Fibroblast of lung (primary cell): ENCODE measurements at regions not wholly inside any gene's neighbourhood (a gene's known extent, or its start where the extent isn't known, plus 50 kb on each side); places are given as distances from the start of the nearest gene placed in this dataset.

Experiments
- DNase-seq, 2 donors: peaks; one replicate each; pipeline versions ENCODE4 v3.0.0 to v3.0.0-alpha.2; 2010; ENCODE audit warnings: low read depth in 2 of 2
- H2AFZ ChIP-seq: 2 replicates; pipeline ENCODE4 v1.5.1; 2012; ENCODE audit warnings: low read length, control low read depth, inconsistent platforms
- H3K27ac ChIP-seq: 2 replicates; pipeline ENCODE4 v1.5.1; 2011; ENCODE audit warnings: low read length, control low read depth; ENCODE audit not compliant: insufficient read depth
- H3K27me3 ChIP-seq: 2 replicates; pipeline ENCODE4 v1.5.1; 2011; ENCODE audit warnings: mild to moderate bottlenecking, low read length; ENCODE audit not compliant: control insufficient read depth, insufficient read depth
- H3K36me3 ChIP-seq: 2 replicates; pipeline ENCODE4 v1.5.1; 2011; ENCODE audit warnings: low read length; ENCODE audit not compliant: control insufficient read depth, insufficient read depth
- H3K4me1 ChIP-seq: 2 replicates; pipeline ENCODE4 v1.5.1; 2011; ENCODE audit warnings: low read length; ENCODE audit not compliant: control insufficient read depth, insufficient read depth; ENCODE audit errors: extremely low read depth
- H3K4me2 ChIP-seq: 2 replicates; pipeline ENCODE4 v1.5.1; 2011; ENCODE audit warnings: low read length, control low read depth; ENCODE audit not compliant: insufficient read depth; ENCODE audit errors: extremely low read depth
- H3K4me3 ChIP-seq, 4 experiments: fragments of 200-600 bp in 1 of 4; sonication (generic) in 1 of 4; replicated peaks in 1 of 4; 2 replicates each; pipeline ENCODE4 v1.5.1; 2011 to 2016; ENCODE audit warnings: low read length in 4 of 4, low read depth in 3 of 4, mild to moderate bottlenecking in 3 of 4, control low read depth in 2 of 4, inconsistent platforms in 1 of 4, mixed read lengths in 1 of 4; ENCODE audit not compliant: insufficient read depth in 1 of 4; ENCODE audit errors: control extremely low read depth in 1 of 4
- H3K79me2 ChIP-seq: 2 replicates; pipeline ENCODE4 v1.5.1; 2012; ENCODE audit warnings: mild to moderate bottlenecking, low read length, inconsistent platforms; ENCODE audit not compliant: control insufficient read depth, insufficient read depth
- H3K9ac ChIP-seq: 2 replicates; pipeline ENCODE4 v1.5.1; 2011; ENCODE audit warnings: mild to moderate bottlenecking, low read length, control low read depth; ENCODE audit not compliant: insufficient read depth
- H3K9me3 ChIP-seq: 2 replicates; pipeline ENCODE4 v1.5.1; 2012; ENCODE audit warnings: low read depth, low read length; ENCODE audit not compliant: control insufficient read depth, insufficient read depth
- H4K20me1 ChIP-seq: 2 replicates; pipeline ENCODE4 v1.5.1; 2011; ENCODE audit warnings: low read length; ENCODE audit not compliant: control insufficient read depth, insufficient read depth; ENCODE audit errors: extremely low read depth
- CTCF ChIP-seq, 2 donors: IDR thresholded peaks in 1 of 2; conservative IDR thresholded peaks in 1 of 2; 1 replicate in 1 of 2; 2 replicates in 1 of 2; pipeline ENCODE4 v1.5.1; 2011 to 2012; ENCODE audit warnings: low read length in 2 of 2, control low read depth in 1 of 2, inconsistent platforms in 1 of 2, low read depth in 1 of 2, mild to moderate bottlenecking in 1 of 2
- EZH2 ChIP-seq: IDR thresholded peaks from 2 replicates; pipeline ENCODE4 v1.5.1; 2012; ENCODE audit warnings: low read length, control low read depth, mild to moderate bottlenecking; ENCODE audit errors: missing control alignments

- H3K27ac ChIP-seq, result no peak overlapping the region
- no peaks in the 10 kb centered on the region for H3K79me2 ChIP-seq
- H3K9me3 ChIP-seq, result no peaks in the 10 kb centered on the region
- H3K27me3 ChIP-seq, result no peaks in the 10 kb centered on the region
- H3K4me3 ChIP-seq, result no peak overlapping the region
- H3K36me3 ChIP-seq, result no peaks in the 10 kb centered on the region
- no peak overlapping the region for H3K9ac ChIP-seq
- no peak overlapping the region for H2AFZ ChIP-seq
- DNase-seq, result no peak
- no peaks in the 10 kb centered on the region for H4K20me1 ChIP-seq
- H3K4me2 ChIP-seq, result no peak overlapping the region
- TF ChIP-seq EZH2 (no peak), CTCF (conservative IDR thresholded peaks at IDR 0.05 in 1 of 2, IDR thresholded peaks at IDR 0.05 in 1 of 2; ENCODE audit: low read depth in 1 of 2, low read length in 2 of 2) (no peak)
- no peaks in the 10 kb centered on the region for H3K4me1 ChIP-seq
These were observed 717.5 kb upstream of the POM121L12 start for GRCh38 chr7:52317921-52318320.

- H3K27me3 ChIP-seq, result no peaks in the 10 kb centered on the region
- H3K4me1 ChIP-seq, result no peaks in the 10 kb centered on the region
- H3K4me2 ChIP-seq, result no peak overlapping the region
- no peak overlapping the region for H3K27ac ChIP-seq
- no peak for DNase-seq
- no peaks in the 10 kb centered on the region for H3K79me2 ChIP-seq
- no peaks in the 10 kb centered on the region for H3K36me3 ChIP-seq
- H4K20me1 ChIP-seq, result no peaks in the 10 kb centered on the region
- H2AFZ ChIP-seq, result no peak overlapping the region
- no peaks in the 10 kb centered on the region for H3K9me3 ChIP-seq
- no peak overlapping the region for H3K4me3 ChIP-seq
- TF ChIP-seq CTCF (conservative IDR thresholded peaks at IDR 0.05 in 1 of 2, IDR thresholded peaks at IDR 0.05 in 1 of 2; ENCODE audit: low read depth in 1 of 2, low read length in 2 of 2) (no peak), EZH2 (no peak)
- no peak overlapping the region for H3K9ac ChIP-seq
These were observed 723.5 kb upstream of the POM121L12 start for GRCh38 chr7:52311886-52312285.

GRCh38 chr7:52309631-52310030, 725.8 kb upstream of the POM121L12 start:
- Histone ChIP-seq H3K27me3 (no peaks in the 10 kb centered on the region), H3K9ac (no peak overlapping the region), H3K9me3 (no peaks in the 10 kb centered on the region), H3K79me2 (no peaks in the 10 kb centered on the region), H2AFZ (no peak overlapping the region), H3K4me3 (no peak overlapping the region), H3K27ac (no peak overlapping the region), H3K4me1 (no peaks in the 10 kb centered on the region), H4K20me1 (no peaks in the 10 kb centered on the region), H3K36me3 (no peaks in the 10 kb centered on the region), H3K4me2 (no peak overlapping the region)
- no peak for DNase-seq
- TF ChIP-seq CTCF (conservative IDR thresholded peaks at IDR 0.05 in 1 of 2, IDR thresholded peaks at IDR 0.05 in 1 of 2; ENCODE audit: low read depth in 1 of 2, low read length in 2 of 2) (no peak), EZH2 (no peak)
